ENCODE measurements at regions not wholly inside any gene's neighbourhood (a gene's known extent, or its start where the extent isn't known, plus 50 kb on each side); places are given as distances from the start of the nearest gene placed in this dataset.

DNA sequence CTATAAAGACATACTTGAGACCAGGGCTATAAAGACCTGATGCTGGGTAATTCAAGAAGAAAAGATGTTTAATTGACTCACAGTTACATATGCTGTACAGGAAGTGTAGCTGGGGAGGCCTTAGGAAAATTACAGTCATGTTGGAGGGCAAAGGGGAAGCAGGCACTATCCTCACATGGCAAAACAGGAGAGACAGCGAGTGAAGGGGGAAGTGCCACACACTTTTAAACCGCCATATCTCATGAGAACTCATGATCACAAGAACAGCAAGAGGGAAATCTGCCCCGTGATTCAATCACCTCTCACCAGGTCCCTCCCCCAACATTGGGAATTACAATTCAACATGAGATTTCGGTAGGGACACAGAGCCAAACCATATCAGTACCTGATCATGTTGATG lies 89.9 kb upstream of the ADAMTSL1 start:
- Histone ChIP-seq H3K79me2 (ENCODE audit: insufficient read depth, low read length) (no peaks in the 10 kb centered on the region), H3K4me1 (ENCODE audit: insufficient read depth, low read length) (no peaks in the 10 kb centered on the region), H3K9ac (ENCODE audit: insufficient read depth, low read depth, low read length) (no peak overlapping the region), H2AFZ (ENCODE audit: low read length) (no peak overlapping the region), H4K20me1 (ENCODE audit: insufficient read depth, low read length) (no peaks in the 10 kb centered on the region), H3K4me2 (ENCODE audit: low read depth, low read length) (no peak overlapping the region), H3K27ac (ENCODE audit: extremely low read length, insufficient read depth, low read length) (no peak overlapping the region), H3K4me3 (replicated peaks in 1 of 3; ENCODE audit: insufficient read depth in 1 of 3, low read depth in 2 of 3, low read length in 3 of 3) (no peak overlapping the region), H3K36me3 (replicated peaks in 1 of 2; ENCODE audit: control insufficient read depth in 1 of 2, insufficient read depth in 2 of 2, low read length in 2 of 2) (no peaks in the 10 kb centered on the region), H3K27me3 (ENCODE audit: control insufficient read depth in 1 of 2, insufficient read depth in 2 of 2, low read length in 2 of 2) (no peaks in the 10 kb centered on the region), H3K9me3 (ENCODE audit: low read length) (no peaks in the 10 kb centered on the region)
- FAIRE-seq (no peak), DNase-seq (ENCODE audit: low spot score) (no peak), ATAC-seq (no peak)
- CTCF ChIA-PET (ENCODE audit: low intra/inter-chr PET ratio, low total read pairs), result no interaction called here
- 0% methylated on average over 4 of the region's 4 CpGs for WGBS (ENCODE audit: low lambda C conversion rate)
- in situ Hi-C loops (cut with HindIII; ENCODE audit: extremely low pct_ligation_motif_present, low pct_unique_long_range_greater_than_20kb), result no loop called here
- no TSS peak for BruUV-seq (replicated peaks)
- intact Hi-C loops (cut with micrococcal nuclease; ENCODE audit: unreplicated experiment), result no loop called here
- TF ChIP-seq ZSCAN29 (CRISPR knock-in tag; conservative IDR thresholded peaks at IDR 0.05) (no peak), IRF1 (CRISPR knock-in tag; IDR thresholded peaks at IDR 0.05; ENCODE audit: low read depth) (no peak), CHD4 (IDR thresholded peaks at IDR 0.05; ENCODE audit: borderline replicate concordance, low read length) (no peak), ZNF446 (CRISPR knock-in tag; IDR thresholded peaks at IDR 0.05) (no peak), ZNF460 (CRISPR knock-in tag; IDR thresholded peaks at IDR 0.05; ENCODE audit: borderline replicate concordance) (no peak), EHMT2 (IDR thresholded peaks at IDR 0.05; ENCODE audit: borderline replicate concordance, low read depth, low read length) (no peak), SRY (CRISPR knock-in tag; IDR thresholded peaks at IDR 0.05) (no peak), ZSCAN9 (CRISPR knock-in tag; IDR thresholded peaks at IDR 0.05; ENCODE audit: borderline replicate concordance) (no peak)
- TF ChIP-seq, protein P1, sequence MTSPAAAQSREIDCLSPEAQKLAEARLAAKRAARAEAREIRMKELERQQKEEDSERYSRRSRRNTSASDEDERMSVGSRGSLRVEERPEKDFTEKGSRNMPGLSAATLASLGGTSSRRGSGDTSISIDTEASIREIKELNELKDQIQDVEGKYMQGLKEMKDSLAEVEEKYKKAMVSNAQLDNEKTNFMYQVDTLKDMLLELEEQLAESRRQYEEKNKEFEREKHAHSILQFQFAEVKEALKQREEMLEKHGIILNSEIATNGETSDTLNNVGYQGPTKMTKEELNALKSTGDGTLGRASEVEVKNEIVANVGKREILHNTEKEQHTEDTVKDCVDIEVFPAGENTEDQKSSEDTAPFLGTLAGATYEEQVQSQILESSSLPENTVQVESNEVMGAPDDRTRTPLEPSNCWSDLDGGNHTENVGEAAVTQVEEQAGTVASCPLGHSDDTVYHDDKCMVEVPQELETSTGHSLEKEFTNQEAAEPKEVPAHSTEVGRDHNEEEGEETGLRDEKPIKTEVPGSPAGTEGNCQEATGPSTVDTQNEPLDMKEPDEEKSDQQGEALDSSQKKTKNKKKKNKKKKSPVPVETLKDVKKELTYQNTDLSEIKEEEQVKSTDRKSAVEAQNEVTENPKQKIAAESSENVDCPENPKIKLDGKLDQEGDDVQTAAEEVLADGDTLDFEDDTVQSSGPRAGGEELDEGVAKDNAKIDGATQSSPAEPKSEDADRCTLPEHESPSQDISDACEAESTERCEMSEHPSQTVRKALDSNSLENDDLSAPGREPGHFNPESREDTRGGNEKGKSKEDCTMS (CRISPR knock-in tag; conservative IDR thresholded peaks at IDR 0.05), result no peak
- POLR2A ChIA-PET, result no interaction called here

Data from HepG2 (cell line).